Cardiac muscle cell (in vitro differentiated cells and primary cell): ENCODE measurements at regions not wholly inside any gene's neighbourhood (a gene's known extent, or its start where the extent isn't known, plus 50 kb on each side); places are given as distances from the start of the nearest gene placed in this dataset.

Source experiments
- DNase-seq, 2 donors: peaks; one replicate each; pipeline versions ENCODE4 v3.0.0 to v3.0.0-alpha.2; 2010 to 2017; ENCODE audit warnings: low read depth in 1 of 2, low spot score in 1 of 2
- H3K27ac ChIP-seq: fragments of 200-600 bp; sonication (generic); 2 replicates; pipeline ENCODE4 v1.5.1; 2016
- H3K27me3 ChIP-seq: fragments of 200-600 bp; sonication (generic); 2 replicates; pipeline ENCODE4 v1.6.0; 2016; ENCODE audit warnings: control low read depth
- H3K36me3 ChIP-seq: fragments of 200-600 bp; sonication (generic); 2 replicates; pipeline ENCODE4 v1.5.1; 2016; ENCODE audit warnings: control low read depth
- H3K4me1 ChIP-seq: fragments of 200-600 bp; sonication (generic); 2 replicates; pipeline ENCODE4 v1.8.1; 2017; ENCODE audit warnings: low read depth, mild to moderate bottlenecking, mixed run types
- H3K4me3 ChIP-seq: fragments of 200-600 bp; sonication (generic); 2 replicates; pipeline ENCODE4 v1.5.1; 2016; ENCODE audit warnings: mild to moderate bottlenecking
- H3K9me3 ChIP-seq: fragments of 200-600 bp; sonication (generic); 2 replicates; pipeline ENCODE4 v1.5.1; 2017; ENCODE audit warnings: low read depth, mild to moderate bottlenecking, control low read depth
- CTCF ChIP-seq: IDR thresholded peaks from 2 replicates; pipeline ENCODE4 v1.5.1; 2012; ENCODE audit warnings: low read depth, mild to moderate bottlenecking, low read length

GRCh38 chr5:25649628-25650265, 1005.0 kb upstream of the CDH10 start:
- H3K4me3 ChIP-seq = no peak overlapping the region
- no peak for TF ChIP-seq CTCF
- no peaks in the 10 kb centered on the region for H3K27me3 ChIP-seq
- no peaks in the 10 kb centered on the region for H3K36me3 ChIP-seq
- H3K27ac ChIP-seq = no peak overlapping the region
- H3K9me3 ChIP-seq = no peaks in the 10 kb centered on the region
- H3K4me1 ChIP-seq = no peaks in the 10 kb centered on the region
- no peak for DNase-seq

- DNase-seq = no peak
- no peak for TF ChIP-seq CTCF
- no peaks in the 10 kb centered on the region for H3K27me3 ChIP-seq
- H3K27ac ChIP-seq = no peak overlapping the region
- no peaks in the 10 kb centered on the region for H3K9me3 ChIP-seq
- H3K4me1 ChIP-seq = no peaks in the 10 kb centered on the region
- no peaks in the 10 kb centered on the region for H3K36me3 ChIP-seq
- no peak overlapping the region for H3K4me3 ChIP-seq
Measured at GRCh38 chr5:25646421-25647341, 1001.9 kb upstream of the CDH10 start.

GRCh38 chr5:25641124-25641523, 996.3 kb upstream of the CDH10 start:
- Histone ChIP-seq H3K4me1 (no peaks in the 10 kb centered on the region), H3K27ac (no peak overlapping the region), H3K27me3 (no peaks in the 10 kb centered on the region), H3K9me3 (no peaks in the 10 kb centered on the region), H3K36me3 (no peaks in the 10 kb centered on the region), H3K4me3 (no peak overlapping the region)
- no peak for DNase-seq
- TF ChIP-seq CTCF = no peak

- no peaks in the 10 kb centered on the region for H3K4me1 ChIP-seq
- no peaks in the 10 kb centered on the region for H3K9me3 ChIP-seq
- TF ChIP-seq CTCF = no peak
- no peak overlapping the region for H3K27ac ChIP-seq
- no peaks in the 10 kb centered on the region for H3K27me3 ChIP-seq
- DNase-seq = no peak
- H3K4me3 ChIP-seq = no peak overlapping the region
- no peaks in the 10 kb centered on the region for H3K36me3 ChIP-seq
Measured at GRCh38 chr5:25619273-25619672, 974.5 kb upstream of the CDH10 start.

- DNase-seq = no peak
- no peak for TF ChIP-seq CTCF
- no peaks in the 10 kb centered on the region for H3K9me3 ChIP-seq
Measured at GRCh38 chr5:25618821-25619220, 974.0 kb upstream of the CDH10 start.

More at GRCh38 chr5:25618821-25619220, 974.0 kb upstream of the CDH10 start:
- Histone ChIP-seq H3K4me3 (no peak overlapping the region), H3K4me1 (no peaks in the 10 kb centered on the region), H3K36me3 (no peaks in the 10 kb centered on the region), H3K27me3 (no peaks in the 10 kb centered on the region), H3K27ac (no peak overlapping the region)
